ENCODE measurements at regions not wholly inside any gene's neighbourhood (a gene's known extent, or its start where the extent isn't known, plus 50 kb on each side); places are given as distances from the start of the nearest gene placed in this dataset.

DNA sequence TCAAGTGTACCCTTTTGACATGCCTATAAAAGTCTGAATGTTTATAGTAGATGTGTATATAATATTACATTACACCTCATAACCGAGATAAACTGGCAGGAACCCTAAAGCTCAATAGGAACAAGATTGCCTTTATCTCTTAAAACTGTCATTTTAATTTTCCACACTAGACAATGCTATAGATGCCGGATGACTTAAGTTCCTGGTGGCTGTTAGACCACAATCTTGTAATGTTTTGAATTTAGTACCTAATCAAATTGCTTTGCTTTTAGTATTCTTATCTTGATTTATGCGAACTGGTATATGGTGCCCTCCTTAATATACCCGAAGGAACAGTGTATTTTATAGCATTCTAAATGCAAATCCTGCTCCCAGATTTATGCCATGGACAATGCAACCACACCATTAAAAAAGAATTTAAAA lies 1397.0 kb upstream of the ADGRL4 start:
- Mint-ChIP-seq H3K9me3 (ENCODE audit: low read depth, unreplicated experiment) (peaks cover 5% of the 10 kb centered on the region), H3K36me3 (ENCODE audit: insufficient read depth, unreplicated experiment) (no peaks in the 10 kb centered on the region), H3K27ac (ENCODE audit: unreplicated experiment) (no peak overlapping the region), H3K4me3 (ENCODE audit: low read depth, unreplicated experiment) (no peak overlapping the region), H3K27me3 (ENCODE audit: unreplicated experiment) (no peaks in the 10 kb centered on the region), H3K4me1 (ENCODE audit: low read depth, unreplicated experiment) (no peaks in the 10 kb centered on the region)
- intact Hi-C loops (cut with micrococcal nuclease; ENCODE audit: unreplicated experiment), result no loop called here
- no peak for DNase-seq
- TF ChIP-seq, protein P1, sequence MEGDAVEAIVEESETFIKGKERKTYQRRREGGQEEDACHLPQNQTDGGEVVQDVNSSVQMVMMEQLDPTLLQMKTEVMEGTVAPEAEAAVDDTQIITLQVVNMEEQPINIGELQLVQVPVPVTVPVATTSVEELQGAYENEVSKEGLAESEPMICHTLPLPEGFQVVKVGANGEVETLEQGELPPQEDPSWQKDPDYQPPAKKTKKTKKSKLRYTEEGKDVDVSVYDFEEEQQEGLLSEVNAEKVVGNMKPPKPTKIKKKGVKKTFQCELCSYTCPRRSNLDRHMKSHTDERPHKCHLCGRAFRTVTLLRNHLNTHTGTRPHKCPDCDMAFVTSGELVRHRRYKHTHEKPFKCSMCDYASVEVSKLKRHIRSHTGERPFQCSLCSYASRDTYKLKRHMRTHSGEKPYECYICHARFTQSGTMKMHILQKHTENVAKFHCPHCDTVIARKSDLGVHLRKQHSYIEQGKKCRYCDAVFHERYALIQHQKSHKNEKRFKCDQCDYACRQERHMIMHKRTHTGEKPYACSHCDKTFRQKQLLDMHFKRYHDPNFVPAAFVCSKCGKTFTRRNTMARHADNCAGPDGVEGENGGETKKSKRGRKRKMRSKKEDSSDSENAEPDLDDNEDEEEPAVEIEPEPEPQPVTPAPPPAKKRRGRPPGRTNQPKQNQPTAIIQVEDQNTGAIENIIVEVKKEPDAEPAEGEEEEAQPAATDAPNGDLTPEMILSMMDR (IDR thresholded peaks at IDR 0.05; ENCODE audit: unreplicated experiment), result no peak
- BruUV-seq (replicated peaks), result no TSS peak
- CTCF ChIA-PET, result no interaction called here

DNA sequence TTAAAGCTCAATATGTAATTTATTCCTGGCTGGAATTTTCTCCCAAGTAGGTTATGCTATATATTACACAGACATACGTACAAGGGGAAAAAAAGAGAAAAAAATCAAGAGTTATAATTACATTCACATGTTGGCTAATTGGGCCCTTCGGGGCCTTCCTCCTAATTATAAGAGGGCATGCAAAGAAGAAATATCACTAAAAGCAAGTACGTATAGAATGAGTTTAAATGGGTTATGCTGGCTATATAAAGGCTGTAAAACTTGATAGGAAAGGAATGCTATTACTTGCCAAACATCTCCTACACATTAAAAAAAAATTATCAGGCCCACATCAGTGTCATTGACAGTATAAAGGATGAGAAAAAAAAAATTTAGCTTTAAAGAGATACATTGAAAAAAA lies 1396.1 kb upstream of the ADGRL4 start:
- DNase-seq, result no peak
- intact Hi-C loops (cut with micrococcal nuclease; ENCODE audit: unreplicated experiment), result no loop called here
- CTCF ChIA-PET, result no interaction called here
- TF ChIP-seq, protein P1 (IDR thresholded peaks at IDR 0.05; ENCODE audit: unreplicated experiment), result no peak
- H3K36me3 Mint-ChIP-seq (ENCODE audit: insufficient read depth, unreplicated experiment), result no peaks in the 10 kb centered on the region
- no peaks in the 10 kb centered on the region for H3K4me1 Mint-ChIP-seq (ENCODE audit: low read depth, unreplicated experiment)
- H3K27me3 Mint-ChIP-seq (ENCODE audit: unreplicated experiment), result no peaks in the 10 kb centered on the region
- H3K4me3 Mint-ChIP-seq (ENCODE audit: low read depth, unreplicated experiment), result no peak overlapping the region
- no peak overlapping the region for H3K27ac Mint-ChIP-seq (ENCODE audit: unreplicated experiment)
- BruUV-seq (replicated peaks), result no TSS peak
- H3K9me3 Mint-ChIP-seq (ENCODE audit: low read depth, unreplicated experiment), result peaks cover 5% of the 10 kb centered on the region

DNA sequence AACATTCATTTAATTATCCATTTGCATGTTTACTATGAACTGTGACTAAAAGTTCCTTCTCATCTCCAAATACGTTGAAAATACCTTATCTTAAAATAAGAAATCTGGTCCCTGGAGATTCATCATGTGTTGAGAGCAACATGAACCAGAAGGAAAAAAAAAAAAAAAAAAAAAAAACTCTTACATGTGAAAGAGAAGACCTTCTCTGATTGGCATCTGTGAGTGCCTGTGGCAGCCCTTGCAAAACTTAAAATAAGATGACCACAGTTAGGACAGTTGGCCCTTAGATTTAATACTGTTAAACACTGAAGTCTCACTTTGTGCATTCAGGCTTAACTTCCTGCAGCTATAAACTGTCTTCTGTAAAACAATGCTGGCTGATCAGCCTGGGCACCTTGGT lies 1395.2 kb upstream of the ADGRL4 start:
- H3K36me3 Mint-ChIP-seq (ENCODE audit: insufficient read depth, unreplicated experiment), result no peaks in the 10 kb centered on the region
- TF ChIP-seq, protein P1 (IDR thresholded peaks at IDR 0.05; ENCODE audit: unreplicated experiment), result no peak
- H3K9me3 Mint-ChIP-seq (ENCODE audit: low read depth, unreplicated experiment), result peaks cover 5% of the 10 kb centered on the region
- no peak for DNase-seq
- H3K27me3 Mint-ChIP-seq (ENCODE audit: unreplicated experiment), result no peaks in the 10 kb centered on the region
- no peaks in the 10 kb centered on the region for H3K4me1 Mint-ChIP-seq (ENCODE audit: low read depth, unreplicated experiment)
- BruUV-seq (replicated peaks), result no TSS peak
- CTCF ChIA-PET, result interaction anchor here (0.6 kb wide), 1 partner anchor 1307 kb away, joined by 3 read pairs; no protein-coding TSS in a partner anchor
- H3K4me3 Mint-ChIP-seq (ENCODE audit: low read depth, unreplicated experiment), result no peak overlapping the region
- intact Hi-C loops (cut with micrococcal nuclease; ENCODE audit: unreplicated experiment), result no loop called here
- no peak overlapping the region for H3K27ac Mint-ChIP-seq (ENCODE audit: unreplicated experiment)

DNA sequence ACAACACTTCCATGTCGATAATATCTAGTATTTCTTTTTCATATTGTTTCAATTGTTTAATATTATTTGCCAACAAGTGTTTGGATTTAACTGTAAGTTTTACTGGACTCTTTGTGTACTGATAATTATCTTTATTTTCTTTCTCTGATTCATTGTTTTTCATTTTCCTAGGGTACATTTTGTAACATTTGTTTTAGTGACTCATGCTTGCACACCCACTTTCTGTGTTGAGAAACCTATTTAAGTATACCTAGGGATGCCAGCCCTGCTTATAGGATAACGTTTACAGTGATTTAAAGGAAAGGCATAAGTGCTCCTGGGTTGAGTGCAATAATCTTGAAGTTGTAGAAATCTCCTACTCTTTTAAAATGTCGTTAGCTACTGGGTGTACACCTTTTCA lies 1386.0 kb upstream of the ADGRL4 start:
- H3K27ac Mint-ChIP-seq (ENCODE audit: unreplicated experiment), result no peak overlapping the region
- peak; percentile 1 for DNase-seq
- TF ChIP-seq, protein P1 (IDR thresholded peaks at IDR 0.05; ENCODE audit: unreplicated experiment), result no peak
- no peaks in the 10 kb centered on the region for H3K36me3 Mint-ChIP-seq (ENCODE audit: insufficient read depth, unreplicated experiment)
- intact Hi-C loops (cut with micrococcal nuclease; ENCODE audit: unreplicated experiment), result loop anchor here (1.0 kb wide), 1 partner anchor 39 kb away; no protein-coding TSS in a partner anchor
- H3K4me3 Mint-ChIP-seq (ENCODE audit: low read depth, unreplicated experiment), result no peak overlapping the region
- peaks cover 13% of the 10 kb centered on the region for H3K4me1 Mint-ChIP-seq (ENCODE audit: low read depth, unreplicated experiment)
- CTCF ChIA-PET, result interaction anchor here (1.0 kb wide), 1 partner anchor 112 kb away, joined by 3 read pairs; no protein-coding TSS in a partner anchor
- no peaks in the 10 kb centered on the region for H3K27me3 Mint-ChIP-seq (ENCODE audit: unreplicated experiment)
- no peaks in the 10 kb centered on the region for H3K9me3 Mint-ChIP-seq (ENCODE audit: low read depth, unreplicated experiment)
- no TSS peak for BruUV-seq (replicated peaks)
